ENCODE measurements at regions not wholly inside any gene's neighbourhood (a gene's known extent, or its start where the extent isn't known, plus 50 kb on each side); places are given as distances from the start of the nearest gene placed in this dataset.

DNA sequence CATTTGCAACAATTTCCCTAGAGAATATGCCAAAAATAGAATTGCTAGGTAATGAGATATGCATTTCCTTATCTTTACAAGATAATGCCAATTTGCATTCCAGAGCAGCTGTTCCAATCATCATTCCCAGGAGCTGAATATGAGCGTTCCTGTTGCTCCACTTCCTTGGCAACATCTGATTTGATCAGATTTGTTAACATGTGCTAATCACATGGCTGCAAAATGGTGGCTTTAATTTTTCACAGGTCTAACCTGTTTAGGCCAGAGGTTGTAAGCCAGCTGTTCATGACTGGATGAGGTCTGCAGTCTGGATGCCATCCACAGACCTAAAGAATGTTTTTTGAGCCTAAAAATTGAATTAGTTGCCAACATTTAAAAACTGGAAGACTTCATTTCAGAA, 220.7 kb upstream of the IL12B start:
- H3K9me3 Mint-ChIP-seq, result peaks cover 0 to 9% (median 5%) of the 10 kb centered on the region in 11 donors
- no peaks in the 10 kb centered on the region for H3K4me1 Mint-ChIP-seq
- POLR2A ChIA-PET, result no interaction called here
- DNase-seq, result no peak
- H3K27me3 ChIP-seq (ENCODE audit: control insufficient read depth in 2 of 2, insufficient read depth in 2 of 2, low read length in 2 of 2), result peaks cover 0 to 6% of the 10 kb centered on the region in 2 donors
- no peaks in the 10 kb centered on the region for H3K9me3 ChIP-seq (ENCODE audit: control insufficient read depth in 2 of 3, low read length in 3 of 3)
- H3K4me3 ChIP-seq (ENCODE audit: low read length), result no peak overlapping the region
- H3K36me3 Mint-ChIP-seq, result no peaks in the 10 kb centered on the region
- H3K4me3 Mint-ChIP-seq, result no peak overlapping the region
- intact Hi-C loops (cut with micrococcal nuclease), result no loop called here
- H3K36me3 ChIP-seq (ENCODE audit: control insufficient read depth in 2 of 3, insufficient read depth in 3 of 3, low read length in 3 of 3), result no peaks in the 10 kb centered on the region
- H3K4me1 ChIP-seq (ENCODE audit: control insufficient read depth in 2 of 2, insufficient read depth in 2 of 2, low read length in 2 of 2), result no peaks in the 10 kb centered on the region
- CTCF ChIA-PET, result interaction anchor here (0.7 kb wide), 1 partner anchor 221 kb away, joined by 3 read pairs; no protein-coding TSS in a partner anchor
- peaks cover 5 to 16% (median 8%) of the 10 kb centered on the region in 5 donors for H3K27me3 Mint-ChIP-seq
- ATAC-seq, result no peak
- H3K27ac Mint-ChIP-seq, result no peak overlapping the region
- H3K27ac ChIP-seq (ENCODE audit: low read depth, low read length), result no peak overlapping the region

DNA sequence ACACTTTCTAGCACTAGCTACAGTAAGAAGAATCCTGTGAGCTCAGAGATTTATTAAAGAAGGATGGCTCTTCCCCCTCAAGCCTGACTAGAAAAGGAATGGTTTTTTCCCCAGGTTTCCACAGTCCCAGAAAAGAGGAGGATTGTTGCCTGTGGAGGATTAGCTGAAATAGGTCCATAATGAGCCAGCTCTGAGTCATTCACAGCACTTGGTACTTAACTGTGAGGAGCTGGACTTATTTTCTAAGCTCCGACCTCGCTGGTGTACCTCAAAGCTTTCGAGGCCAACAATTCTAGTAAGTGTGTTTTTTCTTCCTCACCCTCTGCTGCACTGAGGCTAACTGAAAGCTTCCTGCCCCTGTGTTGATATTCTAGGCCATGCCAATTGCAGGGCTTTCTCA, 222.5 kb upstream of the IL12B start:
- no peak overlapping the region for H3K4me3 ChIP-seq (ENCODE audit: low read length)
- ATAC-seq (no peak), DNase-seq (no peak)
- H3K9me3 Mint-ChIP-seq, result peaks cover 0 to 2% (median 0%) of the 10 kb centered on the region in 11 donors
- H3K27ac ChIP-seq (ENCODE audit: low read depth, low read length), result no peak overlapping the region
- H3K36me3 Mint-ChIP-seq, result no peaks in the 10 kb centered on the region
- peaks cover 0 to 14% (median 4%) of the 10 kb centered on the region in 5 donors for H3K27me3 Mint-ChIP-seq
- CTCF ChIA-PET, result no interaction called here
- intact Hi-C loops (cut with micrococcal nuclease), result no loop called here
- H3K4me3 Mint-ChIP-seq, result no peak overlapping the region
- no peaks in the 10 kb centered on the region for H3K9me3 ChIP-seq (ENCODE audit: control insufficient read depth in 2 of 3, low read length in 3 of 3)
- H3K36me3 ChIP-seq (ENCODE audit: control insufficient read depth in 2 of 3, insufficient read depth in 3 of 3, low read length in 3 of 3), result no peaks in the 10 kb centered on the region
- H3K4me1 Mint-ChIP-seq, result no peaks in the 10 kb centered on the region
- POLR2A ChIA-PET, result no interaction called here
- no peak overlapping the region for H3K27ac Mint-ChIP-seq
- H3K27me3 ChIP-seq (ENCODE audit: control insufficient read depth in 2 of 2, insufficient read depth in 2 of 2, low read length in 2 of 2), result peaks cover 0 to 6% of the 10 kb centered on the region in 2 donors
- H3K4me1 ChIP-seq (ENCODE audit: control insufficient read depth in 2 of 2, insufficient read depth in 2 of 2, low read length in 2 of 2), result no peaks in the 10 kb centered on the region

DNA sequence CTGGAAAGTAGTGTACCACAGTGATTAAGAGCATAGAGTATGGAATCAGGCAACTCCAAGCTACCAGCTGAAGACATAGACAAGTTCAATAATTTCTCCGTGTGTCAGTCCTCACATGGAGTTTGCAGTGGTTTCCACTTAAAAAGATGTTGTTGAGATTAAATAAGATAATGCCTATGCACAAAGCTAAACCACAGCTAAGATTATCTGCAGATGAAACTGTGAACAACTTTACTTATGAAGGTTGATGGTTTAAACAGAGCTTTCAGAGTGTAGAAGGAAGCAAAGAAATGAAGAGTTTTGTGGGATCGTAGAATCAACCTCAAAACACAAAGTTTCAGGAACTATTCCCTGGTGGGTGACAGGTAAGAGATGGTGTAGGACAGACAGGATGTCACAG, 223.5 kb upstream of the IL12B start:
- Mint-ChIP-seq H3K4me3 (no peak overlapping the region), H3K27me3 (peaks cover 0 to 14% (median 4%) of the 10 kb centered on the region in 5 donors), H3K4me1 (no peaks in the 10 kb centered on the region), H3K9me3 (no peaks in the 10 kb centered on the region), H3K36me3 (no peaks in the 10 kb centered on the region), H3K27ac (no peak overlapping the region)
- H3K36me3 ChIP-seq (ENCODE audit: control insufficient read depth in 2 of 3, insufficient read depth in 3 of 3, low read length in 3 of 3), result no peaks in the 10 kb centered on the region
- no peaks in the 10 kb centered on the region for H3K9me3 ChIP-seq (ENCODE audit: control insufficient read depth in 2 of 3, low read length in 3 of 3)
- no peak overlapping the region for H3K4me3 ChIP-seq (ENCODE audit: low read length)
- no peak overlapping the region for H3K27ac ChIP-seq (ENCODE audit: low read depth, low read length)
- intact Hi-C loops (cut with micrococcal nuclease), result no loop called here
- no peaks in the 10 kb centered on the region for H3K4me1 ChIP-seq (ENCODE audit: control insufficient read depth in 2 of 2, insufficient read depth in 2 of 2, low read length in 2 of 2)
- ATAC-seq (no peak), DNase-seq (no peak)
- CTCF ChIA-PET, result no interaction called here
- POLR2A ChIA-PET, result no interaction called here
- peaks cover 0 to 6% of the 10 kb centered on the region in 2 donors for H3K27me3 ChIP-seq (ENCODE audit: control insufficient read depth in 2 of 2, insufficient read depth in 2 of 2, low read length in 2 of 2)

DNA sequence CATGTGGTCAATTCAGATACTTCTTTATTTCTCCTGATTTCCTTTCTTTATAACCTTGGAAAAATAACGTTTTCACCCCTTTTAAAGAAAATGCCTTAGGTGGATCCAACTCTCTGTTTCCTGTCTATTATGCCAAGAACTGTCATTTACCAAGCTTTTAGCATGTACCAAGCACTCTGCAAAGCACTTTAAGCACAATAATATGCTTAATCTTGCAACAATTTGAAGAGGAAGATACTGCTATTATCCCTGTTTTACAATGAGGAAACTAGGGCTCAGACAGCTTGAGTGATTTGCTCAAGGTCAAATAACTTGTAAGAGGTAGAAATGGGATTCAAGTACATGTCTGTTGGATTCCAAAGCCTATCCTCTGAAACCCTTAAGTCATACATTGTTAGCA, 224.8 kb upstream of the IL12B start:
- Mint-ChIP-seq H3K27me3 (peaks cover 0 to 19% (median 7%) of the 10 kb centered on the region in 5 donors), H3K4me3 (no peak overlapping the region), H3K4me1 (no peaks in the 10 kb centered on the region), H3K36me3 (no peaks in the 10 kb centered on the region), H3K27ac (no peak overlapping the region), H3K9me3 (no peaks in the 10 kb centered on the region)
- H3K27ac ChIP-seq (ENCODE audit: low read depth, low read length), result no peak overlapping the region
- no peak overlapping the region for H3K4me3 ChIP-seq (ENCODE audit: low read length)
- CTCF ChIA-PET, result no interaction called here
- H3K27me3 ChIP-seq (ENCODE audit: control insufficient read depth in 2 of 2, insufficient read depth in 2 of 2, low read length in 2 of 2), result peaks cover 0 to 6% of the 10 kb centered on the region in 2 donors
- H3K9me3 ChIP-seq (ENCODE audit: control insufficient read depth in 2 of 3, low read length in 3 of 3), result no peaks in the 10 kb centered on the region
- intact Hi-C loops (cut with micrococcal nuclease), result no loop called here
- no peaks in the 10 kb centered on the region for H3K4me1 ChIP-seq (ENCODE audit: control insufficient read depth in 2 of 2, insufficient read depth in 2 of 2, low read length in 2 of 2)
- DNase-seq, result no peak
- POLR2A ChIA-PET, result no interaction called here
- ATAC-seq, result no peak
- no peaks in the 10 kb centered on the region for H3K36me3 ChIP-seq (ENCODE audit: control insufficient read depth in 2 of 3, insufficient read depth in 3 of 3, low read length in 3 of 3)

DNA sequence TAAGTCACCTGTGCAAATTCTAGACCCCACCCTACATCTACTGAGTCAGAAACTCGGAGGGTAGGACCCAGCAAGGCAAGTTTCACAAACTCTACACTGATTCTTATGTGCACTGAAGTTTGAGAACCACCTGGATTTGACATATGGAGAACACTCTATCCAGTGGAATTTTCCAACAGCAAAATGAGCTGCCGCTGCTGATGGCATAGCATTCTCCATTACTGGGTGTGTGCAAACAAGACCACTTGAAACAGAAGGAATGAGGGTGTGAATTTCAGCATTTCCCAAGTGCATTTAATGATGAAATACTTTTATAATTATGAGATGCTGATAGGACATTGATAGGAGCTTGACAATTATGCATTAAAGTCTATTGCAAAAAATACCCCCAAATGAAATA, 229.1 kb upstream of the IL12B start:
- CTCF ChIA-PET, result no interaction called here
- no peak overlapping the region for H3K27ac Mint-ChIP-seq
- intact Hi-C loops (cut with micrococcal nuclease), result no loop called here

DNA sequence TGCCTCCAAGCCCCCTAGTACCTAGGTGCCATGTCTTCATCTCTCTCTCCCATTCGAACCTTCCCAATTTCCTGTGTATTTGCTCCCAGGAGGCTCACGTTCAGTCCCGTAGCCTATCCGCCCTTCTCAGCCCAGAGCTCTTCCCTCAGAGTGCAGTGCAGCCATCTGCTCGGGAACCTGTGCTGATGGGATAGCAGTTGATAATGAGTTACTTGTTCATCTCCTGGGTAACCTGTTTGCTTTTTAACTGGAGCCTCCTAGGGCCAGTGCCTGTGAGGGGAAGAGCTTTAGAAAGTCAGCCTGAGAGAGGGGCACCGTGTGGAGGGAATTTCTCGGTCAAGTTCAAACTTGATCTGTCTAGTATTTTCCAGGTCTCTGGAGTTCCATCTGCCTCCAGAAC, 229.8 kb upstream of the IL12B start:
- POLR2A ChIA-PET, result no interaction called here
- no peaks in the 10 kb centered on the region for H3K9me3 ChIP-seq (ENCODE audit: control insufficient read depth in 2 of 3, low read length in 3 of 3)

More for the DNA sequence above, 229.1 kb upstream of the IL12B start:
- Mint-ChIP-seq H3K27me3 (peaks cover 5 to 25% (median 16%) of the 10 kb centered on the region in 5 donors), H3K9me3 (no peaks in the 10 kb centered on the region), H3K4me3 (no peak overlapping the region), H3K4me1 (no peaks in the 10 kb centered on the region), H3K36me3 (no peaks in the 10 kb centered on the region)
- Histone ChIP-seq H3K36me3 (ENCODE audit: control insufficient read depth in 2 of 3, insufficient read depth in 3 of 3, low read length in 3 of 3) (no peaks in the 10 kb centered on the region), H3K4me1 (ENCODE audit: control insufficient read depth in 2 of 2, insufficient read depth in 2 of 2, low read length in 2 of 2) (no peaks in the 10 kb centered on the region), H3K27ac (ENCODE audit: low read depth, low read length) (no peak overlapping the region), H3K9me3 (ENCODE audit: control insufficient read depth in 2 of 3, low read length in 3 of 3) (no peaks in the 10 kb centered on the region), H3K4me3 (ENCODE audit: low read length) (no peak overlapping the region), H3K27me3 (ENCODE audit: control insufficient read depth in 2 of 2, insufficient read depth in 2 of 2, low read length in 2 of 2) (peaks cover 0 to 6% of the 10 kb centered on the region in 2 donors)
- POLR2A ChIA-PET, result no interaction called here
- ATAC-seq (no peak), DNase-seq (no peak)

DNA sequence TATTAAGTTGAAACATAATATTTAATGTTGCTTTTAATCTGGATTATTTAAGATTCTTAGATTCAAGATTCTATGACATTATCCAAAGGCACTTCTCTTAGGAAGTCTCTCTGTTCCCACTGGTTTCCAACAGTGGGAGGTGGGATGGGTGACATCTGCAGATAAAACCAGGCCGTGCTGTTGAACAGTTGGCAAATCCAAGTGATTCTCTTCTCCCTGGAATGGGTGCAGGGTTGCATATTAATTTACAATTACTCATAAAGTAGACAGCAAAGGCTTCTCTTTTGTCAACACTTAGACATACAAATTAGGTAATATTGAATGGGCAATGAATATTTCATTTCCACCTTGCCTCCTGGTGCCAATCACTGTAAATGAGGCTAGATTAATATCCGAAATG, 233.7 kb upstream of the IL12B start:
- DNase-seq (no peak), ATAC-seq (no peak)
- Mint-ChIP-seq H3K4me1 (no peaks in the 10 kb centered on the region), H3K9me3 (no peaks in the 10 kb centered on the region), H3K4me3 (no peak overlapping the region), H3K27ac (no peak overlapping the region), H3K27me3 (peaks cover 5 to 31% (median 16%) of the 10 kb centered on the region in 5 donors), H3K36me3 (no peaks in the 10 kb centered on the region)
- H3K27ac ChIP-seq (ENCODE audit: low read depth, low read length), result no peak overlapping the region
- ChIA-PET POLR2A (no interaction called here), CTCF (no interaction called here)
- intact Hi-C loops (cut with micrococcal nuclease), result no loop called here
- H3K36me3 ChIP-seq (ENCODE audit: control insufficient read depth in 2 of 3, insufficient read depth in 3 of 3, low read length in 3 of 3), result no peaks in the 10 kb centered on the region
- no peaks in the 10 kb centered on the region for H3K9me3 ChIP-seq (ENCODE audit: control insufficient read depth in 2 of 3, low read length in 3 of 3)
- no peak overlapping the region for H3K4me3 ChIP-seq (ENCODE audit: low read length)
- no peaks in the 10 kb centered on the region for H3K4me1 ChIP-seq (ENCODE audit: control insufficient read depth in 2 of 2, insufficient read depth in 2 of 2, low read length in 2 of 2)
- no peaks in the 10 kb centered on the region for H3K27me3 ChIP-seq (ENCODE audit: control insufficient read depth in 2 of 2, insufficient read depth in 2 of 2, low read length in 2 of 2)

More for the DNA sequence above, 229.8 kb upstream of the IL12B start:
- H3K27ac ChIP-seq (ENCODE audit: low read depth, low read length), result no peak overlapping the region
- Mint-ChIP-seq H3K9me3 (no peaks in the 10 kb centered on the region), H3K4me1 (no peaks in the 10 kb centered on the region), H3K36me3 (no peaks in the 10 kb centered on the region), H3K27ac (no peak overlapping the region), H3K27me3 (peaks cover 5 to 25% (median 16%) of the 10 kb centered on the region in 5 donors), H3K4me3 (no peak overlapping the region)
- DNase-seq, result no peak
- H3K4me1 ChIP-seq (ENCODE audit: control insufficient read depth in 2 of 2, insufficient read depth in 2 of 2, low read length in 2 of 2), result no peaks in the 10 kb centered on the region
- CTCF ChIA-PET, result no interaction called here
- H3K27me3 ChIP-seq (ENCODE audit: control insufficient read depth in 2 of 2, insufficient read depth in 2 of 2, low read length in 2 of 2), result peaks cover 0 to 2% of the 10 kb centered on the region in 2 donors
- no peak for ATAC-seq
- H3K4me3 ChIP-seq (ENCODE audit: low read length), result no peak overlapping the region
- no peaks in the 10 kb centered on the region for H3K36me3 ChIP-seq (ENCODE audit: control insufficient read depth in 2 of 3, insufficient read depth in 3 of 3, low read length in 3 of 3)
- intact Hi-C loops (cut with micrococcal nuclease), result no loop called here
